ENCODE measurements at regions not wholly inside any gene's neighbourhood (a gene's known extent, or its start where the extent isn't known, plus 50 kb on each side); places are given as distances from the start of the nearest gene placed in this dataset.

- DNase-seq (ENCODE audit: low spot score) = no peak
- Histone ChIP-seq H3K9ac (ENCODE audit: low read depth in 1 of 2, low read length in 2 of 2) (no peak overlapping the region), H3K27me3 (ENCODE audit: control insufficient read depth in 4 of 4, insufficient read depth in 4 of 4, low read length in 3 of 4) (peaks cover 0 to 7% (median 0%) of the 10 kb centered on the region in 4 donors), H3K4me3 (ENCODE audit: low read depth in 1 of 3, low read length in 3 of 3) (no peak overlapping the region), H3K9me3 (ENCODE audit: control insufficient read depth in 4 of 4, low read length in 3 of 4) (peaks cover 0 to 7% (median 3%) of the 10 kb centered on the region in 4 donors), H3K36me3 (ENCODE audit: control insufficient read depth in 4 of 4, insufficient read depth in 3 of 4, low read depth in 1 of 4, low read length in 3 of 4) (no peaks in the 10 kb centered on the region), H3K27ac (ENCODE audit: low read depth in 1 of 2, low read length in 2 of 2) (no peak overlapping the region), H3K4me1 (ENCODE audit: control insufficient read depth in 4 of 4, insufficient read depth in 4 of 4, low read length in 3 of 4) (no peaks in the 10 kb centered on the region)
- 89% methylated on average over 3 of the region's 3 CpGs for WGBS
- TF ChIP-seq RXRA (IDR thresholded peaks at IDR 0.05) (no peak), FOXA2 (IDR thresholded peaks at IDR 0.05) (no peak), JUND (IDR thresholded peaks at IDR 0.05) (no peak), SP1 (IDR thresholded peaks at IDR 0.05) (no peak), REST (IDR thresholded peaks at IDR 0.05) (no peak), FOXA1 (IDR thresholded peaks at IDR 0.05) (no peak), YY1 (IDR thresholded peaks at IDR 0.05) (no peak), HNF4G (IDR thresholded peaks at IDR 0.05) (no peak), HNF4A (conservative IDR thresholded peaks at IDR 0.05) (no peak), CTCF (IDR thresholded peaks at IDR 0.05; ENCODE audit: low read depth, low read length, missing input control) (no peak), NR2F2 (IDR thresholded peaks at IDR 0.05) (no peak), TAF1 (conservative IDR thresholded peaks at IDR 0.05) (no peak)
- TF ChIP-seq, protein P1, sequence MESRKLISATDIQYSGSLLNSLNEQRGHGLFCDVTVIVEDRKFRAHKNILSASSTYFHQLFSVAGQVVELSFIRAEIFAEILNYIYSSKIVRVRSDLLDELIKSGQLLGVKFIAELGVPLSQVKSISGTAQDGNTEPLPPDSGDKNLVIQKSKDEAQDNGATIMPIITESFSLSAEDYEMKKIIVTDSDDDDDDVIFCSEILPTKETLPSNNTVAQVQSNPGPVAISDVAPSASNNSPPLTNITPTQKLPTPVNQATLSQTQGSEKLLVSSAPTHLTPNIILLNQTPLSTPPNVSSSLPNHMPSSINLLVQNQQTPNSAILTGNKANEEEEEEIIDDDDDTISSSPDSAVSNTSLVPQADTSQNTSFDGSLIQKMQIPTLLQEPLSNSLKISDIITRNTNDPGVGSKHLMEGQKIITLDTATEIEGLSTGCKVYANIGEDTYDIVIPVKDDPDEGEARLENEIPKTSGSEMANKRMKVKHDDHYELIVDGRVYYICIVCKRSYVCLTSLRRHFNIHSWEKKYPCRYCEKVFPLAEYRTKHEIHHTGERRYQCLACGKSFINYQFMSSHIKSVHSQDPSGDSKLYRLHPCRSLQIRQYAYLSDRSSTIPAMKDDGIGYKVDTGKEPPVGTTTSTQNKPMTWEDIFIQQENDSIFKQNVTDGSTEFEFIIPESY (IDR thresholded peaks at IDR 0.05) = no peak
Measured at GRCh38 chr21:38626306-38626705, 128.0 kb upstream of the ERG start.

GRCh38 chr21:38628349-38628748 lies 130.1 kb upstream of the ERG start:
- DNase-seq (ENCODE audit: low spot score) = no peak
- 74% methylated on average over 3 of the region's 3 CpGs for WGBS
- peaks cover 0 to 7% (median 3%) of the 10 kb centered on the region in 4 donors for H3K9me3 ChIP-seq (ENCODE audit: control insufficient read depth in 4 of 4, low read length in 3 of 4)
- no peak for TF ChIP-seq FOXA1 (IDR thresholded peaks at IDR 0.05)
- TF ChIP-seq RAD21 (IDR thresholded peaks at IDR 0.05) = no peak
- TF ChIP-seq CTCF (IDR thresholded peaks at IDR 0.05; ENCODE audit: low read depth, low read length, missing input control) = no peak
- no peak for TF ChIP-seq REST (IDR thresholded peaks at IDR 0.05)
- TF ChIP-seq, protein P1 (IDR thresholded peaks at IDR 0.05) = no peak
- no peak for TF ChIP-seq GABPA (IDR thresholded peaks at IDR 0.05 in 1 of 2, conservative IDR thresholded peaks at IDR 0.05 in 1 of 2)
- TF ChIP-seq EGR1 (IDR thresholded peaks at IDR 0.05; ENCODE audit: low read depth in 2 of 2) = no peak
- no peak for TF ChIP-seq FOXA2 (IDR thresholded peaks at IDR 0.05)
- no peak for TF ChIP-seq HNF4G (IDR thresholded peaks at IDR 0.05)
- TF ChIP-seq JUND (IDR thresholded peaks at IDR 0.05) = no peak
- no peak for TF ChIP-seq SP1 (IDR thresholded peaks at IDR 0.05)
- no peak for TF ChIP-seq NR2F2 (IDR thresholded peaks at IDR 0.05)
- TF ChIP-seq YY1 (IDR thresholded peaks at IDR 0.05) = no peak
- no peak overlapping the region for H3K4me3 ChIP-seq (ENCODE audit: low read depth in 1 of 3, low read length in 3 of 3)
- peaks cover 0 to 8% (median 0%) of the 10 kb centered on the region in 4 donors for H3K27me3 ChIP-seq (ENCODE audit: control insufficient read depth in 4 of 4, insufficient read depth in 4 of 4, low read length in 3 of 4)
- no peak overlapping the region for H3K9ac ChIP-seq (ENCODE audit: low read depth in 1 of 2, low read length in 2 of 2)
- no peak overlapping the region for H3K27ac ChIP-seq (ENCODE audit: low read depth in 1 of 2, low read length in 2 of 2)
- no peaks in the 10 kb centered on the region for H3K4me1 ChIP-seq (ENCODE audit: control insufficient read depth in 4 of 4, insufficient read depth in 4 of 4, low read length in 3 of 4)
- H3K36me3 ChIP-seq (ENCODE audit: control insufficient read depth in 4 of 4, insufficient read depth in 3 of 4, low read depth in 1 of 4, low read length in 3 of 4) = no peaks in the 10 kb centered on the region

All from liver (tissue), 8 donors.